K562 (cell line): ENCODE measurements at regions not wholly inside any gene's neighbourhood (a gene's known extent, or its start where the extent isn't known, plus 50 kb on each side); places are given as distances from the start of the nearest gene placed in this dataset.

Source experiments
- ATAC-seq: fragments of 200-7000 bp; cut with Tn5 transposase; 3 replicates; pipeline ENCODE4 v1.9.1; 2020; ENCODE audit warnings: moderate library complexity
- BruUV-seq: library from RNA; stranded (reverse); fragments of 400-500 nt; replicated peaks from 2 replicates; lab custom pipeline; 2021; lab: Mats Ljungman, UMichigan
- CTCF ChIA-PET: fragments of 300-600 bp; formaldehyde crosslinking; extraction: SDS; loops from one replicate; lab custom pipeline; 2021; ENCODE audit warnings: low intra/inter-chr PET ratio; lab: Yijun Ruan, JAX
- POLR2A ChIA-PET: fragments of 300-600, 350-650 bp; sonication (Branson Sonifier 250); formaldehyde crosslinking; extraction: SDS; loops from one replicate; lab custom pipeline; 2021; ENCODE audit warnings: antibody characterized with exemption, inconsistent platforms; lab: Yijun Ruan, JAX
- DNase-seq, 4 experiments: peaks; one replicate each; pipeline versions ENCODE4 v3.0.0 to v3.0.0-alpha.2; 2011 to 2018; ENCODE audit warnings: low spot score in 3 of 4, mixed read lengths in 3 of 4; ENCODE audit errors: extremely low read depth in 1 of 4
- FAIRE-seq: peaks from 2 replicates; lab custom pipeline; 2011; peaks lifted over from hg19 to GRCh38; lab: Jason Lieb, UNC
- H2AFZ ChIP-seq: 2 replicates; pipeline ENCODE4 v1.6.0; 2011; ENCODE audit warnings: low read depth, low read length, control low read depth, inconsistent platforms
- H3K27ac ChIP-seq: fragments of 200-600 bp; 3 replicates; pipeline ENCODE4 v1.8.0; 2011; ENCODE audit warnings: low read depth, mild to moderate bottlenecking, control low read depth, inconsistent platforms, low read length, moderate library complexity, mixed read lengths; ENCODE audit errors: extremely low read depth
- H3K27me3 ChIP-seq, 2 experiments: fragments of 300-600 bp in 1 of 2; 2 replicates in 1 of 2; 3 replicates in 1 of 2; pipeline versions ENCODE4 v1.6.0 to v1.8.0; 2011; ENCODE audit warnings: inconsistent platforms in 2 of 2, low read length in 2 of 2, mild to moderate bottlenecking in 1 of 2, mixed read lengths in 1 of 2, moderate library complexity in 1 of 2; ENCODE audit not compliant: control insufficient read depth in 2 of 2, insufficient read depth in 2 of 2
- H3K36me3 ChIP-seq: fragments of 300-600 bp; 3 replicates; pipeline ENCODE4 v1.8.0; 2011; ENCODE audit warnings: mild to moderate bottlenecking, low read length, inconsistent platforms; ENCODE audit not compliant: control insufficient read depth, insufficient read depth
- H3K4me1 ChIP-seq, 2 experiments: fragments of 200-600 bp in 1 of 2; replicated peaks in 1 of 2; 2 replicates in 1 of 2; 3 replicates in 1 of 2; pipeline versions ENCODE4 v1.5.1 to v1.8.0; 2011; ENCODE audit warnings: inconsistent platforms in 2 of 2, low read length in 2 of 2, mild to moderate bottlenecking in 1 of 2, mixed read lengths in 1 of 2, moderate library complexity in 1 of 2; ENCODE audit not compliant: control insufficient read depth in 2 of 2, insufficient read depth in 2 of 2
- H3K4me2 ChIP-seq: 2 replicates; pipeline ENCODE4 v1.6.1; 2011; ENCODE audit warnings: low read length, control low read depth, inconsistent platforms, mixed read lengths; ENCODE audit not compliant: insufficient read depth
- H3K4me3 ChIP-seq: fragments of 200-600 bp; sonication (generic), shearing (Covaris generic); 2 replicates; pipeline ENCODE4 v1.5.1; 2016; ENCODE audit warnings: control low read depth, inconsistent platforms
- H3K79me2 ChIP-seq: fragments of 200-600 bp; 3 replicates; pipeline ENCODE4 v1.8.0; 2011; ENCODE audit warnings: low read length, inconsistent platforms; ENCODE audit not compliant: control insufficient read depth, insufficient read depth
- H3K9ac ChIP-seq, 2 experiments: 2 replicates each; pipeline versions ENCODE4 v1.6.0 to v1.6.1; 2011; ENCODE audit warnings: low read depth in 2 of 2, low read length in 2 of 2, control low read depth in 1 of 2, inconsistent platforms in 1 of 2, mild to moderate bottlenecking in 1 of 2, mixed read lengths in 1 of 2; ENCODE audit not compliant: insufficient read depth in 1 of 2
- H3K9me1 ChIP-seq: one replicate; pipeline ENCODE4 v1.6.0; 2011; ENCODE audit warnings: inconsistent platforms, mild to moderate bottlenecking, low read length, moderate library complexity; ENCODE audit not compliant: control insufficient read depth, insufficient read depth
- H3K9me3 ChIP-seq: replicated peaks from 2 replicates; pipeline ENCODE4 v1.5.1; 2011; ENCODE audit warnings: low read depth, low read length, inconsistent platforms; ENCODE audit not compliant: control insufficient read depth, insufficient read depth
- H4K20me1 ChIP-seq: replicated peaks from 2 replicates; pipeline ENCODE4 v1.6.1; 2011; ENCODE audit warnings: low read length, inconsistent platforms, mixed read lengths; ENCODE audit not compliant: control insufficient read depth, insufficient read depth
- E2F1 ChIP-seq: sonication (generic); formaldehyde crosslinking; IDR thresholded peaks from 2 replicates; pipeline ENCODE4 v1.8.1; 2023; ENCODE audit warnings: mild to moderate bottlenecking, missing genetic modification reagents, moderate library complexity
- JUNB ChIP-seq: fragments of 450-650 bp; formaldehyde crosslinking; conservative IDR thresholded peaks from 2 replicates; pipeline ENCODE4 v1.4.0; 2020; ENCODE audit warnings: mild to moderate bottlenecking
- POLR2AphosphoS2 ChIP-seq: IDR thresholded peaks from 2 replicates; pipeline ENCODE4 v1.6.1; 2012; ENCODE audit warnings: low read length, improper control_type of control experiment
- SIN3A ChIP-seq, 2 experiments: fragments of 150-350 bp in 1 of 2; IDR thresholded peaks; 2 replicates each; pipeline ENCODE4 v1.6.1; 2011 to 2016; ENCODE audit warnings: borderline replicate concordance in 2 of 2, low read depth in 2 of 2, low read length in 2 of 2, mild to moderate bottlenecking in 2 of 2, moderate library complexity in 2 of 2; ENCODE audit not compliant: control insufficient read depth in 1 of 2
- TCF15 ChIP-seq: fragments of 250-450 bp; sonication (Bioruptor Pico); IDR thresholded peaks from 2 replicates; pipeline ENCODE4 v1.8.0; 2022; ENCODE audit warnings: moderate library complexity, mild to moderate bottlenecking, inconsistent platforms
- ZNF347 ChIP-seq: fragments of 450-650 bp; formaldehyde crosslinking; IDR thresholded peaks from 2 replicates; pipeline ENCODE4 v1.4.0; 2020; ENCODE audit warnings: low read depth, mild to moderate bottlenecking, moderate library complexity
- in situ Hi-C: fragments of 300-500 bp; cut with MboI; formaldehyde crosslinking; loops from 4 replicates; pipeline ENCODE4 v1.15.0; 2018; ENCODE audit warnings: inconsistent platforms, mixed read lengths
- intact Hi-C: fragments of 100-400 bp; cut with micrococcal nuclease; formaldehyde crosslinking; loops from 2 replicates; pipeline ENCODE4 v1.14.2; 2022

- Histone ChIP-seq H3K4me2 (no peak overlapping the region), H3K9ac (no peak overlapping the region), H4K20me1 (no peaks in the 10 kb centered on the region), H3K79me2 (no peaks in the 10 kb centered on the region), H3K9me3 (no peaks in the 10 kb centered on the region; the same call in 1 of the 2 replicates), H3K9me1 (no peaks in the 10 kb centered on the region), H3K27ac (no peak overlapping the region), H3K4me3 (no peak overlapping the region), H2AFZ (no peak overlapping the region), H3K27me3 (no peaks in the 10 kb centered on the region), H3K36me3 (no peaks in the 10 kb centered on the region), H3K4me1 (no peaks in the 10 kb centered on the region)
- POLR2A ChIA-PET, result no interaction called here
- CTCF ChIA-PET, result no interaction called here
- BruUV-seq, result no TSS peak
- FAIRE-seq (no peak), ATAC-seq (no peak), DNase-seq (no peak)
- TF ChIP-seq TCF15 (CRISPR knock-in tag) (no peak), POLR2AphosphoS2 (no peak), ZNF347 (CRISPR knock-in tag) (no peak), JUNB (no peak), E2F1 (CRISPR knock-in tag) (no peak), SIN3A (IDR thresholded peaks at IDR 0.05; ENCODE audit: borderline replicate concordance in 2 of 2, control insufficient read depth in 1 of 2, low read depth in 2 of 2, low read length in 2 of 2) (no peak)
- in situ Hi-C loops (no loop called here), intact Hi-C loops (no loop called here)
Measured at GRCh38 chr7:52639126-52639525, 396.3 kb upstream of the POM121L12 start.
